RKO (cell line): ENCODE measurements at regions not wholly inside any gene's neighbourhood (a gene's known extent, or its start where the extent isn't known, plus 50 kb on each side); places are given as distances from the start of the nearest gene placed in this dataset.

Experiments used
- DNase-seq: peaks from one replicate; pipeline ENCODE4 v3.0.0-alpha.2; 2016; ENCODE audit warnings: low spot score

DNA sequence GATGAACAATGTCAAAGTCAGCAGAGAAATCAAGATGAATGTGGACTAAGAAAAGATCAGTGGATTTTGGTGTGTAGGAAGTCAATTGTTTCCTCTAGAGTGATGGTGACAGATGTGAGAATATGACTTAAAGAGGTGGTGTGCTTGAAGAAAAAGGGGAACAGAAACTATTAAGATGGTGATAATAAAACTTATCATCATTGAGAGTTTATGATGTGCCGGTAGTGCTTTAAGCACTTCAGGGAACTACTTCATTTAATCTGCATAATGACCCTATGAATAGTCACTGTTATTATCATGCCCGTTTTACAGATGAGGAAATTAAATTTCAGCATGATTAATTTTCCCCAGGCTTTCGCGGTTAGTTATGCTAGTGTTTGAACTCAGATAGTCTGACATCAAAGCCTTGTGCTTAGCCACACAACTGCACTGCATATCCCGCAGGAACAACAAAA is 246.9 kb upstream of the LRRC7 start:
- DNase-seq, result no peak

DNA sequence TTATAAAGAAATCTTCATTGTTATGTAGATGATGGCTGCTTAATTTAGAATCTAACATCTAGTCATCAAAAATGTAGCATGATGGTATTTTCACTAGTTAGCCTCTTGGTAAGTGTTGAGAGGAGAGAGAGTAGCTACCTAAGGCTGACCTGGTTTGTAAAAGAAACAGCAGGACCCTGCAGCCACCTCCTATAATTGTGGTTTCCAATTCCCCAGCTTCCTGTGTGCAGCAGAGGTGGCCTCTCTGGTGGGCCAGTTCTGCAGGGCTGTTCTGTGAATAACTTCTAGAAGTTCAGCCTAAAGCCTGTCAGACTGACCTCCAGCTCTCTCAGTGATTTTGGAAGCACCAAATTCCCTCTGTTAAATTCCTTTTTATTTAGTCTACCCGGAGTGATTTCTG is 246.4 kb upstream of the LRRC7 start:
- DNase-seq, result no peak

DNA sequence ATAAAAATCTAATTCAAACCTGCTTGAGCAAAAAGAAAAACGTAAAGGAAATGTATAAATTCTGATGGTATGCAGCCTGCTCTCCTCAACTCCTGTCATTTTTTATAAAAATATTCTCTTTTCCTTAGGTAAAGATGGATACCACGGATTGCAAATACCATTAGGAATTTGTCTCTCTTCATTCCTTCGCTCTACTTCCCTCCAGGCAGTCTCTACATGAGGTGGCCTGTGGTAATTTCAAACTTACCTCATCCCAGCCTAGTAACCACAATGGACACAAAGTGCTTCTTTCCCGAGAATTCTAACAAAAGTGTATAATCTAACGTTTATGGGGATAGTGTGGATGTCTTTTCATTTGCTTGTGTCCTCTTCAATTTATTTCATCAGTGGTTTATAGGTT is 239.5 kb upstream of the LRRC7 start:
- no peak for DNase-seq

DNA sequence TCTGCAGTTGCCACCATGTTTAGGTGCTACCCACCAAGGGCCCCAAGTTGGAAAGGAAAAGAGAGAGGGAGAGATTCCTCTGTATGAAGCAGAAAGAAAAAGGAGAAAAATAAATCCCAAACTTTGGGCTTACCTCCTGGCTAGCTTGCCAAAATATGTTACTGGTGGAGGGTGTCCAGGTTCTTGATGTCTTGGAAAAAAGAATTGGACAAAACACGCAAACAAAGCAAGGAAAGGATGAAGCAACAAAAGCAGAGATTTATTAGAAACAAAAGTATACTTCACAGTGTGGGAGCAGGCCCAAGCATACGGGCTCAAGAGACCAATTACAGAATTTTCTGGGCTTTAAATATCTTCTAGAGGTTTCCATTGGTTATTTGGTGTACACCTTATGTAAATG is 204.5 kb upstream of the LRRC7 start:
- DNase-seq, result no peak

DNA sequence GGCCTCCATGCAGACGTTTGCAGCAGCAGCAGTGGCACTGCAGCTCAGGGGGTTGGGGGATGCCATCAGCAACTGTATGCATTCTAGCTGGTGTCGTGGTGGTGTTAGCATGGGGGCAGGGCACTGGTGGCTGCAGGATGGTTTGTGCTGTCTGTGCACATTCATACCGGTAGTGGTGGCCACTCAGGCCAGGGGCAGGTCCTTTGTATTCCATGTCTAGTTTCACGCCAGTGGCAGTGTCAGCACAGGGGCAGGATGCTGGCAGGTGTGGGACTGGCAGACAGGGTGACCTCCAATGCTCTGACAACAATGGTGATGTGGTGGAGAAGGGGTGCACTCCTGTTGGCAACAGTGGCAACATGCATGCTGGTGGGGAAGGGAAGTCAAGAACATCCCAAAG is 194.2 kb upstream of the LRRC7 start:
- DNase-seq, result no peak

DNA sequence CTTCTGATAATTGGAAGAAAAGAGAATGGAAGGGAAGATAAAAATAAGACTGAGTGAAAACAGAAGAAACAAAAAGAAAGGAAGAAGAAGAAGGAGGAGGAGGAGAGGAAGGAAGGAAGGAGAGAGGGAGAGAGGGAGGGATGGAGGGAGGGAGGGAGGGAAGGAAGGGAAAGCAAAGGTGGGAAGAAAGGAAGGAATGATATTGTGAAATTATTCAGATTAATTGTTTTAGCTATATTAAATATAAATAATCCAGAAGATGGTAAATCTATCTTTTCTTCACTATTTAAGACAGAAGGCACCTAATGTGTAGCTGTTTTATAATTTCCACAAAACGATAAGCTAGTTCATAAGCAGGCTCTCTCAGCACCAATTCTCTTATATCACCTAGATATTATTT is 191.3 kb upstream of the LRRC7 start:
- DNase-seq, result no peak

DNA sequence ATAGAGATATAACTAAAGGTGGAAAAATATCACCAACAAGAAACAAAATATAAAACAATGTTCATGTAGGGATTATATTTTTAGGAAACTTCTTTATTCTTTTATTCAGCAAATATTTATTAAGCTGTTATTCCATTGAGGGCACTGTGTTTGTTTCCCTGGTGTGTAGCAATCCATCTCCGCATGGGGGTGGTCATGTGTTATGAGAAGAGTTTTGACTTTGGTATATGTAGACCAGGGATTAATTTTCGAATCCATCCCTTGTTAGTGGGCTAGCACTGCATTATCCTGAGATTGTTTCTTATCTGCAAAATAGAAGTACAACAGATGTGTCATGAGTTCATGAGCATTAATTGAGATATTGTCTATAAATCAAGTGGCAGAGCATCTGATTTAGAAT is 190.2 kb upstream of the LRRC7 start:
- DNase-seq, result no peak

DNA sequence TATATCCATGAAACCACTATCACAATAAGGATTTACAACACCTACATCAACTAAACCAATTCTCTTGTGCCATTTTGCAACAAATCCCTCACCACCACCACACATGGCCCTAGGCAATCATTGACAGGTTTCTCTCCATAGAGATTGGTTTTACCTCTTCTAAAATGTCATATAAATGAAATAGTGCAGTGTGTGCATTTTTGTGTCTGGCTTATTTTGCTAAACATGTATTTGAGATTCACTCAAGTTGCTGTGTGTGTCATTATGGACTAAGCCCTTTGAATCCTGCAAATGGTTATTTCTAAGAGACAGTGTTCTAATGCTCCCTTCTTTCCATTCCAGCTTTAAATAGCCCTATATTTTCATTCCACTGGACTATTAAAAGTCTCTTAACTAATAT is 179.7 kb upstream of the LRRC7 start:
- no peak for DNase-seq

DNA sequence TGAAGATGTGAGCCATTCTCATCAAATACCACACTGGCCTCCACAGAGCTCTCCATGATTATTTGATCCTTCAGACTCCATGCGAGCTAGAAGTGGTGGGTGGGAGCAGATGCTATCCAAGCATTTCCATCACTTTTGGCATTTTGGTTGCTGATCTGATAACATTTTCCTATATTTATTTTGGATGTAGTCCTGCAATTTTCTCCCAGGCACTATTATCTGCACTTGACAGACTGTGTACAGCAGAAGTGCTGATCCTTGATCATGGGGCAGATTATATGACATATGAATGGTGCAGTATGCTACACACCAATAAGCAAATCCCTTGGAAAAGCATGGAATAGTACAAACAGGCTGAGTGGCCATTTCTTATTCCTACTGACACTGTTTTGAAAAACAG is 167.6 kb upstream of the LRRC7 start:
- DNase-seq, result no peak

DNA sequence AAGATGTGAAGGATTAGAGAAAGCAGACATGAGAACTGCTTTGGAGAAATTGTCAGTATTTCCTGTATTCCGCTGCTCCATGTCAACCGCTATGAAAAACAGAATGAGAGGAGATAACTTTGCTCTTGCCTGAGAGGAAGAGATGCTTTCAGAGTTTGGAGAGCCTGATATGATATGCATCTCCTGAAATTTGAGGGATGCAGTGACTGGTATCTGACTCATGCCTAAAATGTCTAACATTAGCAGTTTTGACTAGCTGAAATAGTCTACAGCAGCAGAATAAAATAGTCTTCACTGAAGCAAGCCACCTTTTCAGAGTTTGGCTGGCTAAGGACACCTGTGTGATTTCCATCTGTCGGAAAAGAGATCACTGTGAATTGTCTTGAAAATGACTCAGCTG is 165.8 kb upstream of the LRRC7 start:
- DNase-seq, result no peak

DNA sequence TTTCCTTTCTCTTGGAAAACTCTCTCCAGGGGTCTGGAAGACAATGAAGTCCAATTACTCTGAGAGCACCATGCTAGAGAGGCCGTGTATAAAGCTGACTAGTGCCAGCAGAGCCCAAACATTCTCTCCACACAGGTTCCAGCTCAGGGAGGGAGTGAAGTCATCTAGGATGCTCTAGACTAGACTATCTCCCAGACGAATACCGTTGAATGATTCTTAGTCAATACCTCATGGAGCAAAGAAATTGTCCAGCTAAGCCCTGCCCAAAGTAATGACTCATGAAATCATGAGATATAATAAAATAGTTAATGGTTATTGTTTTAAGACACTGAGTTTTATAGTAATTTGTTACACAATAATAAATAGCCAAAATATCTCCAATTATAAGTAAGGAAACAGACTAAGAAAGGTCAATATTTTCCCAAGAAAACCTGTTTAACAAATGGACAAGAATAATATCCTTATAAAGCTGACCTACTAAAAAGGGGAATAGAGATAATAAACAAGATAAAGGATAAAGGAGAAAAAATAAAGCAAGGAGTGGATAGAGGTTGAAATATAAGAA is 163.9 kb upstream of the LRRC7 start:
- DNase-seq, result no peak

DNA sequence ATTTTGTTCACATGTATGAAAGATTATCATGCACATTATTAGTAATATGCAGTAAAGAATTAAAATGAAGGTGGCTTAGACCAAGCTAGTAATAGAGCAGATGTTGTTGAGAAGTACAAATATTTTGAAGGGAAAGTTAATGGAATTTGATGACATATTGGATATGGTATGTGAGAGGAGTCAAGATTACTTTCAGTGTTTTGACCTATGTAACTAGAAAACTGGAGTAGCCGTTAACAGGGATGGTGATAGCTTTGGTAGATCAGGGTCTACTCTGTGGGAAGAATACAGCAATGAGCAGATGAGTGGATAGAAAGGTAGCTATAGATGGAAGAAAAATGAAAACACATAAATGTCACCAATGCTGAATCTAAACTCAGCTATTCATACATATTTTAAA is 163.2 kb upstream of the LRRC7 start:
- DNase-seq, result no peak

DNA sequence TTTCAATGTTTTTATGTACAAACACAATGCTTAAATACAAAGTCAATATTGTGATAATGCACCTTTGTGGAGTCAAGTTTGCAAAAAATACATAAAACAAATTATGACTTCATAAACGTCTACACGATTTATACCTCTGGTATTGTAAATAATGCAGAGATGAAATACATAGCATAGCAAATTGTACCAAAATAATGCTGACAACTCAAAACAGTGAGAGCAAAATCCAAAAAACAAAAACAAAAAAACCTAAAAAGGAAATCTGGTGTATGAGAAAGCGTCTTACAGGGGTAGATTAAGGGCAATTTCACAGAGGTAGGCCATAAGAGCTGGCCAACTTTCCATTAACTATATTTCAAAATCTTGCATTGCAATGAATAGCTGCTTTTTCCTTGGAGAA is 161.5 kb upstream of the LRRC7 start:
- no peak for DNase-seq

DNA sequence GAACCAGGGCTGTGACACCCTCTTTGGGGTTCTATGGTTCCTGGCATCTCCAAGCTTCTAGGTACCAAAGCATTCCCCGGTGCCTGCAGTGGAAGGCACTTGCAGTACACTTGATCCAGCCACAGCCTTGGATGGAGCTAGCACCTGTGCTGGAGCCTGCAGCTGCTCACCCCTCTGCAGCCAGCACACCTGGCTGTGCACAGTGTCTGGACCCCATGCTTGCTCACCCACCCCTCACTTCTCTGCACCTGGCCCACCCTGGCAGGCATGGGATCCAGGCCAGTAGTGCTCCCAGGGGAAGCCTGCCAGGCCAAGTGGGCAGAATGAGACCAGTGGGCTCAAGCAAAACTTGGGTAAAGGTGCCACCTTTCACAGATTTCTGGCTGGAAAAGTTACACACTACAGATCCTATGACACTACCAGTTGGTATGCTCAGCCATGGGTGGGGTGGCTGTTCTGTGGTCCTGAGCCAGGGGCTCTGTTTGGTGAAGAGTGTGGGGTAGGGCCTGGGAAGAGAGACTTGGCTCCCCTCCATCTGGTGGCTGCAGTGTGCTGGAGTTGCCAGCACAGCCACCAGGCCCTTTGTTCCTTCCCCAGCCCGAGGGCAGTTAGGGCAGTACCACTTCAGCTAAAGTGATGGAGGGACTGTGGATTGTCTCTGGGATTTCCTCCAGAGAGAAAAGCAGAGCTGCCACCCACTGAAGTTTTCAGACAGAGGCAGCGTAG is 157.8 kb upstream of the LRRC7 start:
- no peak for DNase-seq

DNA sequence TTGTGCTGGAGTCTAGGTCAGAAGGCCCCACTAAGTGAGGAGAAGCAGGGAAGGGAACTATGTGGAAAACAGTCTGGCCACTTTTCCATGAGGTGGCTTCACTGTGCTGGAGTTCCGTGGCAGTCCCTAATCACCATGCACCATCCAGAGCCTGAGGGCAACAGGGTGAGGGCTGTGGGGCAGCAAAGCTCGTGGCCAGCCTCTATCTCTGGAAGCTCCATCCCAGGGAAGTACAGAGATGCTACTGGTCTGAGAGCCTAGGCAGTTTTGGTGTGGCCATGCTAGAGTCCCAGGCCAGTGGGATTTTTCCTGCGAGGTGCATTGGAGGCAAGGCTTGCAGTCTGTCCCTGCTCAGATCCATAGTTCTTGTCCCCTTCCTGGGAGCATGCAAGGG is 157.3 kb upstream of the LRRC7 start:
- no peak for DNase-seq

DNA sequence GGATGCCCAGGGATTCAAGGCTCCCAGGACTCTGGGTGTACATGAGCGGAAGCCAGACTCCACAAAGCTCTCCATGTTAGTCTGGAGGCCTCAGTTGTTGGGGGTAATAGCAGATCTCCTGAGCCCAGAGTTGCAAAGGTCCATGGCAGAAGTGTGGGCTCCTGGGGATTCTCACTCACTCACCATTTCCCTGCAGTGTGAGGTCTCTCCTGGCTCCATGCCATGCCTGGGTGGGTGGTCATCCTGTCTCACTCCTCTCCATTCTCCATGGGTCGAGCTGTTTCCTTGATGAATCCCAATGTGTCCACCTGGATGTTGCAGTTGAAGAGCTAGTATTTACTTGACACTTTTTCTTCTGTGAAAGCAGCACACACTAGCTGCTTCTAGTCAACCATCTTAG is 156.8 kb upstream of the LRRC7 start:
- no peak for DNase-seq

DNA sequence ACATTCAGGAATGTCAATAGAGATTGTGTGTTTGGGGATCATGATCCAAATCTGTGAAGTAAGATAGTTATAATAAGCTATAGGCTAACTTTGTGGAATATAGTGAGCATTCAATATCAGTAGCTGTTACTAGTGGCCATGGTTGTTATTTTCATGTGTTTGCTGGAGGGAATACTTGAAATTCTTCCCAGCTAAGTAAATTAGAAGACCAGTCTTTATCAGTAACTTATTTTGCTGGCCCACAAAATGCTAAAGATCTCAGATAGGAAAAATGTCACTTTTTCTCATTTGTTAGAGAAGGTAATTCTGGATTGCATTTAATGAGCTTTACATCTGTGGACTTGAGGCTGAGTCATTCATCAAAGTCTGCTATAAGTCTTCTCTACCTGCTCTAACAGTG is 156.1 kb upstream of the LRRC7 start:
- no peak for DNase-seq

DNA sequence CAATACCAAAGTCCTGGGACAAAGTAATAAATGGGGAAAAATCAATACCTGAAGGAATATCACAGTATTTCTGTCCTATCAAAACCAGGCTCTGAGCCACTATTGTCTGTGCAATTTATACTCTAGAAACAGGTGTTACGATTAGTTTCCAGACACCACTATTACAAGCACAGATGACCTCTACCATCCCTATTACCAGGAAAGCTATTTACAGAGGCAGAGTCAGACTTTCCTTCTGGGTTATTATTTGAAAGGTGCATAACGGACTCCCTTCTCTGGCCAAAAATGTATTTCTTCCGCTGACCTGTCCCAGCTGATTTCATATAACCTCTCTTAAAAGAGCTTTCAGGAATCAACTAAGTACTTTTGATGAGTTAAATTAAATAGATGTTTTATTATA is 154.6 kb upstream of the LRRC7 start:
- no peak for DNase-seq

DNA sequence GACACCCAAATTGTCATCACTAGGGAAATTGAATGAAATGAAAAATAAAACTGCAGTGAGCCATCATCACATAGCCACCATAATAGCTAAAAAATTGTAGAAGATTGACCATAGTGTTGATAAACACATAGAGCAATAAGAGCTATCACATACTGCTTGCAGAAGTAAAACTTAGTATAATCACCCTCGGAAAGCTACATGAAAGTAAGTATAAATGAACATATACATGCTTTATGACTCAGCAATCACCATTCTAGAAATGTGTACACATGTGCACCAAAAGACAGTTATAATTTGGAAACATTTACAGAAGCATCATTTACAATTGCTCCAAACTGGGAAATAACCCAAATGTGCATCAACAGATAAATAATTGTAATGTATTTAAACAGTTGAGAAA is 153.1 kb upstream of the LRRC7 start:
- DNase-seq, result no peak

DNA sequence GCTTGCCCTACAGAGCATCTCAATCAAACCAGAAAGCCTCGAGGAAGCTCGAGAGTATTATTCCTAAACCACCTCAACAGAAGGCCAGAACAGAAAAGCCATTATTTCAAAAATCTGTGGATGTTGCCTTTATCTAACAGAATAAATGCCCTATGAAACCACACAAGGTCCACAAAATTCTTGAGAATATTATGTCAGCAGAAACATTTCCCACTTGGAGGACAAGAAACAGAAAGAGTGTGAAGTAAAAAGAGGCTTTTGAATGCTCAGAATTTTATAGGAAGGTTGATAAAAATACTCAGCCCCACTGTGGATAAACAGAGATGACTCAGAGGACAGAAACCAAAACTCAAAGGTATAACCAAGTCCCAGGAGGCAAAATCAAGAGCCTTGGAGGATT is 146.4 kb upstream of the LRRC7 start:
- no peak for DNase-seq

DNA sequence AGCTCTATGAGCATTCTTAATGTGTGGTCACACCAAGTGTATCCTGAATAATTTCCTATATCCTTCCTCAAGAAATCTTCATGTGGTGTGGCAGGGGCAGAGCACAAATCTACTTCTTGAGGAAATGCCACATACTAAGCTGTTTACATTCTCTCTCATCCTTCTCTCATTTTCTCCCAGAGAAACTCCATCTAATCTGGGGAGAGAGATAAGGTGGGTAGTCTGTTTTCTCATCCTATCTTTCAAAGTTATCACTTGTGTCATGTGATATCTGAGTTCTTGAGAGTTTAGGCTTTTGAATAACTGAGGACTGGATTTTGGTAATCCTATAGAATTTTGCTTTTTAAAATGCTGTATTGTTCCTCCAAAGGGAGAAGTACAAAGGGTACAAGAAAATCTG is 141.9 kb upstream of the LRRC7 start:
- DNase-seq, result no peak

DNA sequence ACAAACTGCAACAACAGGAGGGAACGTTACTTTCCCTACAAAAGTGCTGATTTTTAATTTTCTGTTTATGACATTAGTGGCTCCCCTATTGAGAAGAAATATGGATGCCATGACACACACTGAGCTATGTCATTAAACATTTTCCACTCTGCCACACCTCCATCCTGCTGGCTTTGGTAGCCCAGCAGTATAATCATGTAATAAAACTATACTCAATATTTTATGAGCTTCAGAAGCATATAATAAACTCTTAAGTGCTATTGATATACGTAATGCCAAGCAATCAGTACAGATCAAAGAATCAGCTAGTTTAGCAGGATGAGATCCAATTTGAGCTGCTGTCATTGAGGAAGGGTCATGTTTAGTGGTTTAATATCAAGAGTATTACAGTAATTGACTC is 141.3 kb upstream of the LRRC7 start:
- DNase-seq, result no peak

DNA sequence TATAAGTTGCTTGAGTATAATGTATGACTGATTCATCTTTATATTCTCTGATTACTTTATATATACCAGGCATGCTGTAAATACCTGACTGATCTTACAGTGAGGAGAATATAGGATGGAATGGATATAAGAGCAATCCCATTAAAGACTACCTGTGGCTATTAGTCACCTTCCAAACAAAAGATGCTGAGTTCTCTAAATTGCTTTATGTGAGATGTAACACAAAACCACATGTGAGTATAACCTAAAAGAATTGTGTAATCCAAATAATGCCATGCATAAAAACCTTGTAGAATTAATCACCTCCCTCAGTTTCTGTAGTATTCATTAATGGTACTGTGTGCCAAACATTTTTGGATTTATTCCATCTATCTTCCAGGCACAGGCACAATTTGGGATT is 134.6 kb upstream of the LRRC7 start:
- DNase-seq, result no peak

DNA sequence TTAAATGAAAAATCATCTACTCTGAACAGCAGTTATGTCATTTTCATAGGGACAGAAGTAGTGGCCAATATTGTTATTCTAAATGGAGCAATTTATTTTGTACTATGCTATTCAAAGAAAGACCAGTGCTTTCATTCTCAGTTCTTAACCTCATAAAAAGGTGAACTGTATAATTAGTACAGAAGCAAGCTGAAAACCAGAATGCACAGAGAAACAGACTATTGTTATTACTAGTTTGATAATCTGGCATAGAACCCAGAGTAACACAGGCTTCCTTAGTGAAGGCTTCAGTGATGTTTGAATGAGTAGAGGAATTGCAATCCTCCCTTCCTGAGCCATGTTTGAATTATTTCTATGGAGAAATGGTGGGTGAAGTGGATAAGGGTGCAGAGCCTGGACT is 131.6 kb upstream of the LRRC7 start:
- no peak for DNase-seq
